A549 (cell line): ENCODE measurements at regions not wholly inside any gene's neighbourhood (a gene's known extent, or its start where the extent isn't known, plus 50 kb on each side); places are given as distances from the start of the nearest gene placed in this dataset.

Source experiments
- ATAC-seq, 2 experiments: fragments of 200-7000 bp in 1 of 2; fragments of >200 bp in 1 of 2; cut with Nextera tagmentation in 1 of 2; cut with Tn5 transposase in 1 of 2; 3 replicates each; pipeline versions ENCODE4 v1.8.0 to v1.9.1; 2018 to 2020; ENCODE audit warnings: mild to moderate bottlenecking in 1 of 2, moderate library complexity in 1 of 2
- CTCF ChIA-PET: fragments of 300-600 bp; sonication (Branson Sonifier 250); formaldehyde crosslinking; extraction: SDS; loops from one replicate; lab custom pipeline; 2021; ENCODE audit warnings: antibody characterized with exemption, inconsistent platforms; lab: Yijun Ruan, JAX
- POLR2A ChIA-PET: fragments of 350-600 bp; formaldehyde crosslinking; extraction: SDS; loops from one replicate; lab custom pipeline; 2021; ENCODE audit warnings: antibody characterized with exemption, inconsistent platforms; lab: Yijun Ruan, JAX
- DNase-seq, 2 experiments: peaks; one replicate each; pipeline versions ENCODE4 v3.0.0 to v3.0.0-alpha.2; 2011 to 2016; ENCODE audit warnings: low read depth in 1 of 2, low spot score in 1 of 2
- FAIRE-seq: peaks from 2 replicates; lab custom pipeline; 2011; peaks lifted over from hg19 to GRCh38; lab: Jason Lieb, UNC
- H3K27ac ChIP-seq, 2 experiments: fragments of >200 bp; sonication (Bioruptor Twin); formaldehyde crosslinking; 3 replicates each; pipeline ENCODE4 v1.5.1; 2016 to 2017
- H3K4me1 ChIP-seq: fragments of >200 bp; sonication (Bioruptor Twin); formaldehyde crosslinking; 3 replicates; pipeline ENCODE4 v1.6.1; 2016
- H3K4me2 ChIP-seq: fragments of >200 bp; sonication (Bioruptor Twin); formaldehyde crosslinking; 3 replicates; pipeline ENCODE4 v1.6.1; 2016
- H3K4me3 ChIP-seq: fragments of >200 bp; sonication (Bioruptor Twin); formaldehyde crosslinking; 3 replicates; pipeline ENCODE4 v1.5.1; 2016
- H3K9me3 ChIP-seq: fragments of >200 bp; sonication (Bioruptor Twin); formaldehyde crosslinking; 3 replicates; pipeline ENCODE4 v1.6.1; 2016
- CBX2 ChIP-seq: fragments of 200-600 bp; sonication (generic); IDR thresholded peaks from 2 replicates; pipeline ENCODE4 v1.6.1; 2016; ENCODE audit warnings: low read depth, mild to moderate bottlenecking, borderline replicate concordance
- EHF ChIP-seq: fragments of 250-450 bp; sonication (Bioruptor Pico); IDR thresholded peaks from 2 replicates; pipeline ENCODE4 v1.5.0; 2020; ENCODE audit warnings: mild to moderate bottlenecking
- EP300 ChIP-seq, 2 experiments: fragments of >200 bp; sonication (Bioruptor Twin); formaldehyde crosslinking; IDR thresholded peaks; 2 replicates in 1 of 2; 3 replicates in 1 of 2; pipeline ENCODE4 v1.6.1; 2016 to 2017
- FOSB ChIP-seq: fragments of 250-450 bp; sonication (Bioruptor Pico); IDR thresholded peaks from 2 replicates; pipeline ENCODE4 v1.5.0; 2020; ENCODE audit warnings: mild to moderate bottlenecking, moderate library complexity
- HEYL ChIP-seq: fragments of 250-450 bp; sonication (Bioruptor Pico); IDR thresholded peaks from 2 replicates; pipeline ENCODE4 v1.8.0; 2021; ENCODE audit warnings: mild to moderate bottlenecking, moderate library complexity
- HOXA7 ChIP-seq: fragments of 250-450 bp; sonication (Bioruptor Pico); IDR thresholded peaks from 2 replicates; pipeline ENCODE4 v1.5.0; 2020; ENCODE audit warnings: mild to moderate bottlenecking, moderate library complexity
- HOXB5 ChIP-seq: fragments of 250-450 bp; sonication (Bioruptor Pico); IDR thresholded peaks from 2 replicates; pipeline ENCODE4 v1.5.0; 2020; ENCODE audit warnings: mild to moderate bottlenecking, moderate library complexity
- KDM5A ChIP-seq: fragments of 200-600 bp; sonication (generic); IDR thresholded peaks from 2 replicates; pipeline ENCODE4 v1.6.1; 2016; ENCODE audit warnings: antibody characterized with exemption, mild to moderate bottlenecking
- MAFK ChIP-seq: fragments of 450-650 bp; IDR thresholded peaks from 2 replicates; pipeline ENCODE4 v1.6.1; 2014; ENCODE audit not compliant: partially characterized antibody
- MAZ ChIP-seq: fragments of 150-350 bp; IDR thresholded peaks from 2 replicates; pipeline ENCODE4 v1.6.1; 2014; ENCODE audit warnings: antibody characterized with exemption, low read depth, low read length, borderline replicate concordance
- NPAS2 ChIP-seq: fragments of 250-450 bp; sonication (Bioruptor Pico); IDR thresholded peaks from 2 replicates; pipeline ENCODE4 v1.8.0; 2022; ENCODE audit warnings: mild to moderate bottlenecking, moderate library complexity, borderline replicate concordance
- NR3C1 ChIP-seq: fragments of >200 bp; sonication (Bioruptor Twin); formaldehyde crosslinking; IDR thresholded peaks from 3 replicates; pipeline ENCODE4 v1.6.1; 2017
- POLR2AphosphoS2 ChIP-seq: conservative IDR thresholded peaks from 2 replicates; pipeline ENCODE4 v1.6.1; 2012; ENCODE audit warnings: low read length, improper control_type of control experiment, inconsistent platforms
- RAD21 ChIP-seq, 2 experiments: fragments of >200 bp in 1 of 2; sonication (Bioruptor Twin) in 1 of 2; formaldehyde crosslinking in 1 of 2; IDR thresholded peaks in 1 of 2; conservative IDR thresholded peaks in 1 of 2; 2 replicates in 1 of 2; 3 replicates in 1 of 2; pipeline ENCODE4 v1.6.1; 2012 to 2018; ENCODE audit warnings: inconsistent platforms in 1 of 2
- RARB ChIP-seq: fragments of 250-450 bp; sonication (Bioruptor Pico); IDR thresholded peaks from 2 replicates; pipeline ENCODE4 v1.8.0; 2021; ENCODE audit warnings: mild to moderate bottlenecking, moderate library complexity
- RNF2 ChIP-seq: fragments of 200-600 bp; sonication (generic); IDR thresholded peaks from 2 replicates; pipeline ENCODE4 v1.6.1; 2016; ENCODE audit warnings: low read depth, mild to moderate bottlenecking, antibody characterized with exemption, moderate library complexity, borderline replicate concordance
- TP53 ChIP-seq: fragments of 250-450 bp; sonication (Bioruptor Pico); IDR thresholded peaks from 2 replicates; pipeline ENCODE4 v1.5.0; 2021; ENCODE audit warnings: mild to moderate bottlenecking, moderate library complexity
- ZFP36 ChIP-seq: fragments of 450-650 bp; IDR thresholded peaks from 2 replicates; pipeline ENCODE4 v1.6.1; 2014; ENCODE audit warnings: borderline replicate concordance; ENCODE audit not compliant: partially characterized antibody
- WGBS: methylation state at CpG from one replicate; pipeline ENCODE4 v1.1.6; 2017; ENCODE audit errors: missing lambda C conversion rate; 5-methylcytosine and 5-hydroxymethylcytosine counted together
- TF ChIP-seq, protein P1 (sequence below): fragments of 450-650 bp; IDR thresholded peaks from 2 replicates; pipeline ENCODE4 v1.6.1; 2014; ENCODE audit warnings: antibody characterized with exemption
- TF ChIP-seq, protein P2 (sequence below): fragments of 150-350 bp; IDR thresholded peaks from 2 replicates; pipeline ENCODE4 v1.6.1; 2014; ENCODE audit warnings: low read depth, mild to moderate bottlenecking, low read length
- TF ChIP-seq, protein P3 (sequence below): fragments of >200 bp; sonication (Bioruptor Twin); formaldehyde crosslinking; IDR thresholded peaks from 3 replicates; pipeline ENCODE4 v1.5.1; 2016

DNA sequence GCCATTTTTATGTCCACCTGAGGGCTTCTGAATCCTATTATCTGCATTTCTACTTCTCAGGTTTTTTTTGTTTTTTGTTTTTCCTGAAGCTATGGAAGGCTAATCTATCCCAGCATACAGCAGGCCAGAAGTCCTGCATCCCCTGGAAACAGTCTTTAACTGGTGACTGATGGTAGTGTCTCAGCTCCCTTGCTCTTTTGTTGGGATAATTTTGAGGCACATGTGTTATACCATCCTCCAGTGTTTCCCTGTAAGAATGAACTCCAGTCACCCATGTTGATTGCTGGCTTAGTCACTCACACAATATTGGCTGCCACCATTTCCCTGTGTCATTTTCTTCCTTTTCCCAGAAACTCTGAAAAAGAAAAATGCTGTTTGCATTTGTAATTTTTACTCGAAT lies 1094.0 kb upstream of the LRRN3 start:
- no peaks in the 10 kb centered on the region for H3K9me3 ChIP-seq
- H3K4me2 ChIP-seq, result no peak overlapping the region
- H3K27ac ChIP-seq, result no peak overlapping the region
- FAIRE-seq (no peak), DNase-seq (no peak), ATAC-seq (no peak)
- H3K4me1 ChIP-seq, result no peaks in the 10 kb centered on the region
- ChIA-PET CTCF (no interaction called here), POLR2A (no interaction called here)
- TF ChIP-seq TP53 (CRISPR knock-in tag) (no peak), POLR2AphosphoS2 (no peak), FOSB (CRISPR knock-in tag) (no peak), RAD21 (conservative IDR thresholded peaks at IDR 0.05 in 1 of 2, IDR thresholded peaks at IDR 0.05 in 1 of 2) (no peak), RARB (CRISPR knock-in tag) (no peak), MAZ (no peak), HOXA7 (CRISPR knock-in tag) (no peak), HEYL (CRISPR knock-in tag) (no peak), RNF2 (no peak), NPAS2 (CRISPR knock-in tag) (no peak), KDM5A (no peak)
- 7% methylated on average over 1 of the region's 1 CpG for WGBS
- no peak overlapping the region for H3K4me3 ChIP-seq

DNA sequence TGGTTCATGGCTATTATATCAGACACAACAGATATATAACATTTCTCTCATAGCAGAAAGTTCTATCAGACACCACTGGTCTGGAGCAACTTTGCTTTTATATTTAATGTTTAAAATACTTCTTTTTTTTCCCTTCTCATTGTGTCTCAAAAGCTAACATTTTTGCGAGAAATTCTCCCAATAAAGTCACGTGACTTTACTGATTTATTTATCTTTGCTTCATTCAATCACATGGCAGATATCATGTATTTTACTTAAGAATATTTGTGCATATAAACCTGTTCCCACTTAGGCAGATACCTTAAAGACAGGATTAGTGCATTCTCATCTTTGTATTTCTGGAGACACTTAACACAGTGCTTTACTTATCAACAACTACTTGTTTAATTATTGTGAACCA lies 1093.1 kb upstream of the LRRN3 start:
- CTCF ChIA-PET, result no interaction called here
- POLR2A ChIA-PET, result no interaction called here
- FAIRE-seq, result no peak
- no peak for ATAC-seq
- H3K27ac ChIP-seq, result no peak overlapping the region
- no peaks in the 10 kb centered on the region for H3K9me3 ChIP-seq
- H3K4me3 ChIP-seq, result no peak overlapping the region
- whole genome bisulfite sequencing, result 38% methylated on average over 2 of the region's 2 CpGs
- DNase-seq, result no peak
- TF ChIP-seq HOXA7 (CRISPR knock-in tag), result no peak
- no peak for TF ChIP-seq EP300 (IDR thresholded peaks at IDR 0.05)
- TF ChIP-seq NR3C1, result no peak
- no peak for TF ChIP-seq HOXB5 (CRISPR knock-in tag)
- TF ChIP-seq POLR2AphosphoS2, result no peak
- TF ChIP-seq EHF (CRISPR knock-in tag), result no peak
- TF ChIP-seq, protein P1, sequence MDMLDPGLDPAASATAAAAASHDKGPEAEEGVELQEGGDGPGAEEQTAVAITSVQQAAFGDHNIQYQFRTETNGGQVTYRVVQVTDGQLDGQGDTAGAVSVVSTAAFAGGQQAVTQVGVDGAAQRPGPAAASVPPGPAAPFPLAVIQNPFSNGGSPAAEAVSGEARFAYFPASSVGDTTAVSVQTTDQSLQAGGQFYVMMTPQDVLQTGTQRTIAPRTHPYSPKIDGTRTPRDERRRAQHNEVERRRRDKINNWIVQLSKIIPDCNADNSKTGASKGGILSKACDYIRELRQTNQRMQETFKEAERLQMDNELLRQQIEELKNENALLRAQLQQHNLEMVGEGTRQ, result peak; percentile 63
- no peak for TF ChIP-seq CBX2
- TF ChIP-seq, all 56 proteins: peak for 1
- Histone ChIP-seq H3K4me1 (no peaks in the 10 kb centered on the region), H3K4me2 (no peak overlapping the region)

DNA sequence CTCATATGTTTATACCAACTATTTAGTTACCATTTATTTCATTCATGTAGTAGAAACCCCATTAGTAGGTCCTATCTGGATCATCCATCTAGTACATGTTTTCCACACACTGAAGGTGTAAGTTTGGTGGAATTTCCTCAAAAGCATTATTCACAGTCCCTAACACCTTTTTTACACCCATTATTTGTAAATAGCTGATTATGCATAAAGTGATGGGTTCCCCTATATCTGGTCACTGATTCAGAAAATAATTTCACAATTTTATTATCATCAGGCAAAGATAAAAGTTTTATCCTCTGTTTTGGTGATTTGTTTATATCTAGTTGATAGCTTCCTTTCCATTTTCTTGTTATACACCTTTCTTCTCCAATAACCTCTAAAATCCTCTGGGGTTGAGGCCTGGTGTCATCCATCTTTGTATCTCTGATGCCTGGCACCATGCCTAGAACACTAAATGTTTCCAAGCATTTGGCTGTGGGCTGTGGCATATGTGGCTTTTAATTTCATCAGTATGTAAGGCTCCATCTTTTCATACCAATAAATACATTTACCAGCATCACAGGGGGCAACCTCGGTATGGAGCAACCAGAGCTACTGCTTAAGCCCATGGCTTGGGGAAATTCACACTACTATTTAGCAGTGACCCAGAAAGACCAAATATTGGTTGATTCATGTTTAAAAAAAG lies 1089.5 kb upstream of the LRRN3 start:
- no peak overlapping the region for H3K4me2 ChIP-seq
- POLR2A ChIA-PET, result no interaction called here
- no peaks in the 10 kb centered on the region for H3K4me1 ChIP-seq
- DNase-seq (no peak), ATAC-seq (no peak), FAIRE-seq (no peak)
- no peaks in the 10 kb centered on the region for H3K9me3 ChIP-seq
- H3K27ac ChIP-seq, result no peak overlapping the region
- TF ChIP-seq, protein P2, sequence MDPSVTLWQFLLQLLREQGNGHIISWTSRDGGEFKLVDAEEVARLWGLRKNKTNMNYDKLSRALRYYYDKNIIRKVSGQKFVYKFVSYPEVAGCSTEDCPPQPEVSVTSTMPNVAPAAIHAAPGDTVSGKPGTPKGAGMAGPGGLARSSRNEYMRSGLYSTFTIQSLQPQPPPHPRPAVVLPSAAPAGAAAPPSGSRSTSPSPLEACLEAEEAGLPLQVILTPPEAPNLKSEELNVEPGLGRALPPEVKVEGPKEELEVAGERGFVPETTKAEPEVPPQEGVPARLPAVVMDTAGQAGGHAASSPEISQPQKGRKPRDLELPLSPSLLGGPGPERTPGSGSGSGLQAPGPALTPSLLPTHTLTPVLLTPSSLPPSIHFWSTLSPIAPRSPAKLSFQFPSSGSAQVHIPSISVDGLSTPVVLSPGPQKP, result no peak
- TF ChIP-seq MAFK, result peak; percentile 74
- CTCF ChIA-PET, result interaction anchor here (0.6 kb wide), 1 partner anchor 10 kb away, joined by 6 read pairs; no protein-coding TSS in a partner anchor
- no peak overlapping the region for H3K4me3 ChIP-seq
- 0% methylated on average over 1 of the region's 1 CpG for WGBS

DNA sequence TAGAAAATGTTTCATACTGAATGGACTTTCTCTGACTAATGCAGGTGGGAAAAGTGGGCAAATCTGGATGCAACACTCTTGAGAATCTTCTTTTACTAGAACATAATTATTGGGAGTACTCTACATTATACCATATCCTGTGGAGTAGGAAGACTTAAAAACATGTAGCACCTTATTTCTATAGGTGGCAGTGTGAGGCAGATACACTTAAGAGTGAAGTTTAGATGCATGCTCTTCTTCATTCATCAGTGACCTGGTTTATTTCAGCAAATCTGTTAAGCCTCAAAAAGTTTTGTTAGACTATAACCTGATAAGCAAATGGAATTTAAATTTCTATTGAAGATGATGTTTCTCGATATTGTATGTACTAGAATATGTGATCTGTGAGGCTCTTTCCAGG lies 1087.1 kb upstream of the LRRN3 start:
- Histone ChIP-seq H3K27ac (no peak overlapping the region), H3K9me3 (no peaks in the 10 kb centered on the region), H3K4me2 (no peak overlapping the region), H3K4me1 (no peaks in the 10 kb centered on the region), H3K4me3 (no peak overlapping the region)
- FAIRE-seq (no peak), DNase-seq (no peak), ATAC-seq (no peak)
- ChIA-PET POLR2A (no interaction called here), CTCF (no interaction called here)
- 27% methylated on average over 1 of the region's 1 CpG for WGBS
- TF ChIP-seq, protein P3, sequence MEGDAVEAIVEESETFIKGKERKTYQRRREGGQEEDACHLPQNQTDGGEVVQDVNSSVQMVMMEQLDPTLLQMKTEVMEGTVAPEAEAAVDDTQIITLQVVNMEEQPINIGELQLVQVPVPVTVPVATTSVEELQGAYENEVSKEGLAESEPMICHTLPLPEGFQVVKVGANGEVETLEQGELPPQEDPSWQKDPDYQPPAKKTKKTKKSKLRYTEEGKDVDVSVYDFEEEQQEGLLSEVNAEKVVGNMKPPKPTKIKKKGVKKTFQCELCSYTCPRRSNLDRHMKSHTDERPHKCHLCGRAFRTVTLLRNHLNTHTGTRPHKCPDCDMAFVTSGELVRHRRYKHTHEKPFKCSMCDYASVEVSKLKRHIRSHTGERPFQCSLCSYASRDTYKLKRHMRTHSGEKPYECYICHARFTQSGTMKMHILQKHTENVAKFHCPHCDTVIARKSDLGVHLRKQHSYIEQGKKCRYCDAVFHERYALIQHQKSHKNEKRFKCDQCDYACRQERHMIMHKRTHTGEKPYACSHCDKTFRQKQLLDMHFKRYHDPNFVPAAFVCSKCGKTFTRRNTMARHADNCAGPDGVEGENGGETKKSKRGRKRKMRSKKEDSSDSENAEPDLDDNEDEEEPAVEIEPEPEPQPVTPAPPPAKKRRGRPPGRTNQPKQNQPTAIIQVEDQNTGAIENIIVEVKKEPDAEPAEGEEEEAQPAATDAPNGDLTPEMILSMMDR, result 0 out of 3 replicates have a peak, but pooled peaks have one; percentile 7
- TF ChIP-seq ZFP36, result no peak
